ENCODE measurements at regions not wholly inside any gene's neighbourhood (a gene's known extent, or its start where the extent isn't known, plus 50 kb on each side); places are given as distances from the start of the nearest gene placed in this dataset.

- TF ChIP-seq CTCF (IDR thresholded peaks at IDR 0.05) (peak; percentile 15 to 76 (median 54)), POLR2A (IDR thresholded peaks at IDR 0.05) (no peak)
Measured at GRCh38 chr17:12395733-12396354, 269.8 kb upstream of the MYOCD start.
